Spleen (tissue), 7 donors: ENCODE measurements at regions not wholly inside any gene's neighbourhood (a gene's known extent, or its start where the extent isn't known, plus 50 kb on each side); places are given as distances from the start of the nearest gene placed in this dataset.

ENCODE experiments used
- POLR2A ChIP-seq, 3 donors: fragments of 450-650 bp; IDR thresholded peaks; one replicate each; pipeline ENCODE4 v1.5.1; 2017; ENCODE audit warnings: antibody characterized with exemption in 3 of 3, mild to moderate bottlenecking in 1 of 3
- POLR2AphosphoS5 ChIP-seq, 3 donors: sonication (generic); formaldehyde crosslinking; IDR thresholded peaks; one replicate each; pipeline ENCODE4 v1.5.1; 2017; ENCODE audit warnings: antibody characterized with exemption in 3 of 3
- TF ChIP-seq, protein P1 (sequence below), 11 experiments: fragments of 200-600 bp in 7 of 11; fragments of 450-650 bp in 4 of 11; sonication (generic) in 4 of 11; IDR thresholded peaks in 8 of 11; conservative IDR thresholded peaks in 3 of 11; 1 replicate in 7 of 11; 2 replicates in 4 of 11; pipeline versions ENCODE4 v1.4.0 to v1.8.0; 2016 to 2021; ENCODE audit warnings: antibody characterized with exemption in 11 of 11, inconsistent platforms in 4 of 11, mild to moderate bottlenecking in 1 of 11
- donor health status: DM: no; HTN: no; CAD: no; lungs with moderate emphysema.
- donor health status: DM: no; HTN: no; CAD: no.
- donor health status: DM: no; HTN: no; CAD: no.

DNA sequence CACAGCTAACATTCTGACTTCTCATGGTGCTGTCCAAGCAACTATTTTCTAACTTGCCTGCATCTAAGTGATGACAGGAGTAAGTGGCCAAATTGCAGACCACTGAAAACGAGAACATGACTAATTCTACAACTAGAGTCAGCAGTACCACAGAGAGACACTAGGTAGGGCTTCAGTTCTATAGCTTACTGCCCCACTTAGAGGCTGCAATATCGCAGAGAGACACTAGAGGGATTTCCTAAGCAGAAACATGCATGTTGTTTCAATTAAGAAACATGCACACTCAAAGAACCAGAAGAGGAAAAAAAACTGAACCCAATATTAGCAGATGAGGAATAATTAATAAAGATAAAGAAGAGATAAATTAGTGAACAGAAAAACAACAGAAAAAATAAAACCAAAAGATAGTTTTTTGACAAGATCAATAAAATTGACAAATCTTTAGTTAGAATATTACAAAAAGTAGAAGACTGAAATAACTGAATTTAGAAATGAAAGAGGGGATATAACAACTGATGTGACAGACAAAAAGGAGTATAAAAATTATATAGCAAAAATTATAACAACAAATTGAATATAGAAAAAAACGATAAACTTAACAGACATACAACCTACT lies 100.8 kb downstream of the SPIN4 start:
- TF ChIP-seq POLR2A (IDR thresholded peaks at IDR 0.05) (no peak), POLR2AphosphoS5 (IDR thresholded peaks at IDR 0.05) (no peak)
- TF ChIP-seq, protein P1, sequence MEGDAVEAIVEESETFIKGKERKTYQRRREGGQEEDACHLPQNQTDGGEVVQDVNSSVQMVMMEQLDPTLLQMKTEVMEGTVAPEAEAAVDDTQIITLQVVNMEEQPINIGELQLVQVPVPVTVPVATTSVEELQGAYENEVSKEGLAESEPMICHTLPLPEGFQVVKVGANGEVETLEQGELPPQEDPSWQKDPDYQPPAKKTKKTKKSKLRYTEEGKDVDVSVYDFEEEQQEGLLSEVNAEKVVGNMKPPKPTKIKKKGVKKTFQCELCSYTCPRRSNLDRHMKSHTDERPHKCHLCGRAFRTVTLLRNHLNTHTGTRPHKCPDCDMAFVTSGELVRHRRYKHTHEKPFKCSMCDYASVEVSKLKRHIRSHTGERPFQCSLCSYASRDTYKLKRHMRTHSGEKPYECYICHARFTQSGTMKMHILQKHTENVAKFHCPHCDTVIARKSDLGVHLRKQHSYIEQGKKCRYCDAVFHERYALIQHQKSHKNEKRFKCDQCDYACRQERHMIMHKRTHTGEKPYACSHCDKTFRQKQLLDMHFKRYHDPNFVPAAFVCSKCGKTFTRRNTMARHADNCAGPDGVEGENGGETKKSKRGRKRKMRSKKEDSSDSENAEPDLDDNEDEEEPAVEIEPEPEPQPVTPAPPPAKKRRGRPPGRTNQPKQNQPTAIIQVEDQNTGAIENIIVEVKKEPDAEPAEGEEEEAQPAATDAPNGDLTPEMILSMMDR (IDR thresholded peaks at IDR 0.05 in 8 of 11, conservative IDR thresholded peaks at IDR 0.05 in 3 of 11), result peak; percentile 74 to 88 (median 82)
